Right lobe of liver (tissue), 4 donors: ENCODE measurements at regions not wholly inside any gene's neighbourhood (a gene's known extent, or its start where the extent isn't known, plus 50 kb on each side); places are given as distances from the start of the nearest gene placed in this dataset.

Experiments
- POLR2A ChIP-seq: fragments of 450-650 bp; IDR thresholded peaks from one replicate; pipeline ENCODE4 v1.6.1; 2017; ENCODE audit warnings: antibody characterized with exemption, mild to moderate bottlenecking
- TF ChIP-seq, protein P1 (sequence below), 4 donors: fragments of 200-600 bp in 3 of 4; fragments of 450-650 bp in 1 of 4; IDR thresholded peaks; one replicate each; pipeline versions ENCODE4 v1.5.1 to v1.8.0; 2016 to 2022; ENCODE audit warnings: antibody characterized with exemption in 4 of 4, mild to moderate bottlenecking in 2 of 4
- donor health status: DM: no; HTN: no; CAD: no.
- donor health status: DM: no; HTN: no; CAD: no.
- donor health status: DM: no; HTN: yes; CAD: no.

DNA sequence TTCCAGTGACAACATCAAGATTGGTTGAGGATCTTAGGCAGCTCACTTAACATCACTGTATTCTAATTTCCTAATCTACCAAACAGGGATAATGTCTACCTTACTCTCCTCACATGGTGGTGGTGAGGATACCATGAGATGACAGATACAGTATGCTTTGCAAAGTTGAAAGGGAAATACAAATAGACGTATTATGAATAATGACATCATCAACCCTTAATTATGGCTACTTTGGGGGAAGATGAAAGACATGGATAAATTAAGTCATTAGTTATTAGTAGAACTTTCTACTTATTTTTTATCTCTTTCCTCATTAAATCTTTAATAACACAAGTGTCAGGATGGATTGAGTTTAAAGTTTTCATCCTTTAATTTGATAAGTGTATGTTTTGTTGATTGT is 532.5 kb downstream of the KLF12 start:
- TF ChIP-seq, protein P1, sequence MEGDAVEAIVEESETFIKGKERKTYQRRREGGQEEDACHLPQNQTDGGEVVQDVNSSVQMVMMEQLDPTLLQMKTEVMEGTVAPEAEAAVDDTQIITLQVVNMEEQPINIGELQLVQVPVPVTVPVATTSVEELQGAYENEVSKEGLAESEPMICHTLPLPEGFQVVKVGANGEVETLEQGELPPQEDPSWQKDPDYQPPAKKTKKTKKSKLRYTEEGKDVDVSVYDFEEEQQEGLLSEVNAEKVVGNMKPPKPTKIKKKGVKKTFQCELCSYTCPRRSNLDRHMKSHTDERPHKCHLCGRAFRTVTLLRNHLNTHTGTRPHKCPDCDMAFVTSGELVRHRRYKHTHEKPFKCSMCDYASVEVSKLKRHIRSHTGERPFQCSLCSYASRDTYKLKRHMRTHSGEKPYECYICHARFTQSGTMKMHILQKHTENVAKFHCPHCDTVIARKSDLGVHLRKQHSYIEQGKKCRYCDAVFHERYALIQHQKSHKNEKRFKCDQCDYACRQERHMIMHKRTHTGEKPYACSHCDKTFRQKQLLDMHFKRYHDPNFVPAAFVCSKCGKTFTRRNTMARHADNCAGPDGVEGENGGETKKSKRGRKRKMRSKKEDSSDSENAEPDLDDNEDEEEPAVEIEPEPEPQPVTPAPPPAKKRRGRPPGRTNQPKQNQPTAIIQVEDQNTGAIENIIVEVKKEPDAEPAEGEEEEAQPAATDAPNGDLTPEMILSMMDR (IDR thresholded peaks at IDR 0.05), result no peak
- no peak for TF ChIP-seq POLR2A
